ENCODE measurements at regions not wholly inside any gene's neighbourhood (a gene's known extent, or its start where the extent isn't known, plus 50 kb on each side); places are given as distances from the start of the nearest gene placed in this dataset.

- no peak for TF ChIP-seq ZNF274 (IDR thresholded peaks at IDR 0.05; ENCODE audit: low read depth, low read length)
- H3K4me3 ChIP-seq (ENCODE audit: low read length): no peak overlapping the region
Observed at GRCh38 chr4:123621072-123621705, 224.6 kb downstream of the SPRY1 start.

- TF ChIP-seq ZNF274 (IDR thresholded peaks at IDR 0.05; ENCODE audit: low read depth, low read length): no peak
- no peak overlapping the region for H3K4me3 ChIP-seq (ENCODE audit: low read length)
Observed at GRCh38 chr4:123622572-123622971, 226.0 kb downstream of the SPRY1 start.

GRCh38 chr4:123623611-123624010 is 227.0 kb downstream of the SPRY1 start:
- no peak for TF ChIP-seq ZNF274 (IDR thresholded peaks at IDR 0.05; ENCODE audit: low read depth, low read length)
- no peak overlapping the region for H3K4me3 ChIP-seq (ENCODE audit: low read length)

- H3K4me3 ChIP-seq (ENCODE audit: low read length): no peak overlapping the region
- TF ChIP-seq ZNF274 (IDR thresholded peaks at IDR 0.05; ENCODE audit: low read depth, low read length): no peak
Observed at GRCh38 chr4:123624959-123625358, 228.4 kb downstream of the SPRY1 start.

- TF ChIP-seq ZNF274 (IDR thresholded peaks at IDR 0.05; ENCODE audit: low read depth, low read length): no peak
- no peak overlapping the region for H3K4me3 ChIP-seq (ENCODE audit: low read length)
Observed at GRCh38 chr4:123628288-123628687, 231.7 kb downstream of the SPRY1 start.

GRCh38 chr4:123631786-123632692 is 235.4 kb downstream of the SPRY1 start:
- H3K4me3 ChIP-seq (ENCODE audit: low read length): no peak overlapping the region
- TF ChIP-seq ZNF274 (IDR thresholded peaks at IDR 0.05; ENCODE audit: low read depth, low read length): no peak

- no peak for TF ChIP-seq ZNF274 (IDR thresholded peaks at IDR 0.05; ENCODE audit: low read depth, low read length)
- H3K4me3 ChIP-seq (ENCODE audit: low read length): no peak overlapping the region
Observed at GRCh38 chr4:123632693-123633030, 236.1 kb downstream of the SPRY1 start.

- no peak for TF ChIP-seq ZNF274 (IDR thresholded peaks at IDR 0.05; ENCODE audit: low read depth, low read length)
- H3K4me3 ChIP-seq (ENCODE audit: low read length): no peak overlapping the region
Observed at GRCh38 chr4:123638834-123639233, 242.2 kb downstream of the SPRY1 start.

- TF ChIP-seq ZNF274 (IDR thresholded peaks at IDR 0.05; ENCODE audit: low read depth, low read length): no peak
- H3K4me3 ChIP-seq (ENCODE audit: low read length): no peak overlapping the region
Observed at GRCh38 chr4:123640271-123640670, 243.7 kb downstream of the SPRY1 start.

GRCh38 chr4:123640824-123641223 is 244.2 kb downstream of the SPRY1 start:
- no peak for TF ChIP-seq ZNF274 (IDR thresholded peaks at IDR 0.05; ENCODE audit: low read depth, low read length)
- no peak overlapping the region for H3K4me3 ChIP-seq (ENCODE audit: low read length)

GRCh38 chr4:123643691-123644090 is 247.1 kb downstream of the SPRY1 start:
- H3K4me3 ChIP-seq (ENCODE audit: low read length): no peak overlapping the region
- no peak for TF ChIP-seq ZNF274 (IDR thresholded peaks at IDR 0.05; ENCODE audit: low read depth, low read length)

GRCh38 chr4:123649250-123649644 is 252.7 kb downstream of the SPRY1 start:
- H3K4me3 ChIP-seq (ENCODE audit: low read length): peak overlapping the region; percentile 2; the same call in 1 of the 2 replicates
- no peak for TF ChIP-seq ZNF274 (IDR thresholded peaks at IDR 0.05; ENCODE audit: low read depth, low read length)

- peak overlapping the region; percentile 2; the same call in 1 of the 2 replicates for H3K4me3 ChIP-seq (ENCODE audit: low read length)
- TF ChIP-seq ZNF274 (IDR thresholded peaks at IDR 0.05; ENCODE audit: low read depth, low read length): no peak
Observed at GRCh38 chr4:123649645-123650391, 253.2 kb downstream of the SPRY1 start.

- TF ChIP-seq ZNF274 (IDR thresholded peaks at IDR 0.05; ENCODE audit: low read depth, low read length): no peak
- H3K4me3 ChIP-seq (ENCODE audit: low read length): no peak overlapping the region
Observed at GRCh38 chr4:123651066-123651465, 254.5 kb downstream of the SPRY1 start.

Measured in GM08714 (cell line).